ENCODE measurements at regions not wholly inside any gene's neighbourhood (a gene's known extent, or its start where the extent isn't known, plus 50 kb on each side); places are given as distances from the start of the nearest gene placed in this dataset.

- DNase-seq: no peak
- Histone ChIP-seq H3K9me3 (no peaks in the 10 kb centered on the region), H3K27me3 (no peaks in the 10 kb centered on the region), H3K27ac (no peak overlapping the region), H3K4me1 (no peaks in the 10 kb centered on the region), H3K4me3 (no peak overlapping the region), H3K36me3 (no peaks in the 10 kb centered on the region)
- TF ChIP-seq POLR2A (IDR thresholded peaks at IDR 0.05) (no peak), CTCF (IDR thresholded peaks at IDR 0.05) (no peak)
Measured at GRCh38 chr2:51667679-51668078, 635.7 kb upstream of the NRXN1 start.

GRCh38 chr2:51662187-51662586 lies 630.3 kb upstream of the NRXN1 start:
- TF ChIP-seq CTCF (IDR thresholded peaks at IDR 0.05) (no peak), POLR2A (IDR thresholded peaks at IDR 0.05) (no peak)
- no peak for DNase-seq
- Histone ChIP-seq H3K36me3 (no peaks in the 10 kb centered on the region), H3K4me1 (no peaks in the 10 kb centered on the region), H3K9me3 (no peaks in the 10 kb centered on the region), H3K27ac (no peak overlapping the region), H3K27me3 (no peaks in the 10 kb centered on the region), H3K4me3 (no peak overlapping the region)

- TF ChIP-seq POLR2A (IDR thresholded peaks at IDR 0.05) (no peak), CTCF (IDR thresholded peaks at IDR 0.05) (no peak)
- Histone ChIP-seq H3K4me1 (no peaks in the 10 kb centered on the region), H3K4me3 (no peak overlapping the region), H3K27me3 (no peaks in the 10 kb centered on the region), H3K27ac (no peak overlapping the region), H3K36me3 (no peaks in the 10 kb centered on the region), H3K9me3 (no peaks in the 10 kb centered on the region)
- DNase-seq: no peak
Measured at GRCh38 chr2:51657849-51658248, 625.9 kb upstream of the NRXN1 start.

GRCh38 chr2:51650769-51651168 lies 618.8 kb upstream of the NRXN1 start:
- H3K27me3 ChIP-seq: no peaks in the 10 kb centered on the region
- no peak for DNase-seq
- H3K4me3 ChIP-seq: no peak overlapping the region
- no peak overlapping the region for H3K27ac ChIP-seq
- TF ChIP-seq CTCF (IDR thresholded peaks at IDR 0.05): no peak
- TF ChIP-seq POLR2A (IDR thresholded peaks at IDR 0.05): no peak
- H3K4me1 ChIP-seq: no peaks in the 10 kb centered on the region
- no peaks in the 10 kb centered on the region for H3K9me3 ChIP-seq
- no peaks in the 10 kb centered on the region for H3K36me3 ChIP-seq

GRCh38 chr2:51649366-51649765 lies 617.4 kb upstream of the NRXN1 start:
- Histone ChIP-seq H3K36me3 (no peaks in the 10 kb centered on the region), H3K9me3 (no peaks in the 10 kb centered on the region), H3K27me3 (no peaks in the 10 kb centered on the region), H3K27ac (no peak overlapping the region), H3K4me1 (no peaks in the 10 kb centered on the region), H3K4me3 (no peak overlapping the region)
- no peak for DNase-seq
- TF ChIP-seq POLR2A (IDR thresholded peaks at IDR 0.05) (no peak), CTCF (IDR thresholded peaks at IDR 0.05) (no peak)

GRCh38 chr2:51638811-51639210 lies 606.9 kb upstream of the NRXN1 start:
- Histone ChIP-seq H3K36me3 (no peaks in the 10 kb centered on the region), H3K4me1 (no peaks in the 10 kb centered on the region), H3K9me3 (peaks cover 0 to 4% (median 0%) of the 10 kb centered on the region in 4 donors), H3K27ac (no peak overlapping the region), H3K27me3 (no peaks in the 10 kb centered on the region), H3K4me3 (no peak overlapping the region)
- no peak for TF ChIP-seq CTCF (IDR thresholded peaks at IDR 0.05)
- TF ChIP-seq POLR2A (IDR thresholded peaks at IDR 0.05): no peak
- DNase-seq: no peak

All from Peyer's patch (tissue), 4 donors.